Neural cell (in vitro differentiated cells): ENCODE measurements at regions not wholly inside any gene's neighbourhood (a gene's known extent, or its start where the extent isn't known, plus 50 kb on each side); places are given as distances from the start of the nearest gene placed in this dataset.

Source experiments
- CTCF ChIP-seq: fragments of 450-650 bp; IDR thresholded peaks from 2 replicates; pipeline ENCODE4 v1.5.1; 2014; ENCODE audit warnings: antibody characterized with exemption, mild to moderate bottlenecking, moderate library complexity; ENCODE audit not compliant: poor library complexity, severe bottlenecking
- EP300 ChIP-seq: fragments of 450-650 bp; conservative IDR thresholded peaks from 2 replicates; pipeline ENCODE4 v1.6.1; 2014; ENCODE audit warnings: antibody characterized with exemption, mild to moderate bottlenecking, moderate library complexity; ENCODE audit not compliant: poor library complexity, severe bottlenecking
- EZH2 ChIP-seq: fragments of 200-600, 300-800 bp; shearing (Covaris generic), sonication (generic); IDR thresholded peaks from 2 replicates; pipeline ENCODE4 v1.6.1; 2014; ENCODE audit warnings: antibody characterized with exemption, low read length, borderline replicate concordance, mild to moderate bottlenecking; ENCODE audit not compliant: insufficient read depth, poor library complexity, severe bottlenecking
- MXI1 ChIP-seq: fragments of 450-650 bp; conservative IDR thresholded peaks from 2 replicates; pipeline ENCODE4 v1.6.1; 2014; ENCODE audit warnings: antibody characterized with exemption, mild to moderate bottlenecking; ENCODE audit not compliant: poor library complexity, severe bottlenecking
- POLR2AphosphoS5 ChIP-seq: IDR thresholded peaks from 2 replicates; pipeline ENCODE4 v1.6.1; 2012
- REST ChIP-seq: IDR thresholded peaks from 2 replicates; pipeline ENCODE4 v1.6.1; 2012; ENCODE audit warnings: borderline replicate concordance
- SMC3 ChIP-seq: fragments of 450-650 bp; conservative IDR thresholded peaks from 2 replicates; pipeline ENCODE4 v1.6.1; 2014; ENCODE audit warnings: antibody characterized with exemption, mild to moderate bottlenecking, moderate library complexity; ENCODE audit not compliant: poor library complexity
- TAF1 ChIP-seq: IDR thresholded peaks from 2 replicates; pipeline ENCODE4 v1.6.1; 2012; ENCODE audit warnings: low read depth

GRCh38 chr10:36026081-36026480 lies 384.0 kb upstream of the FZD8 start:
- no peak for TF ChIP-seq CTCF
- no peak for TF ChIP-seq EZH2
- TF ChIP-seq TAF1: no peak
- TF ChIP-seq EP300: no peak
- no peak for TF ChIP-seq SMC3
- TF ChIP-seq POLR2AphosphoS5: no peak
- no peak for TF ChIP-seq REST
- TF ChIP-seq MXI1: no peak
